VCaP (cell line): ENCODE measurements at regions not wholly inside any gene's neighbourhood (a gene's known extent, or its start where the extent isn't known, plus 50 kb on each side); places are given as distances from the start of the nearest gene placed in this dataset.

Source experiments
- H3K27ac ChIP-seq: fragments of 450-650 bp; 2 replicates; pipeline ENCODE4 v1.5.1; 2017
- TF ChIP-seq, protein P1 (sequence below): fragments of 450-650 bp; conservative IDR thresholded peaks from 2 replicates; pipeline ENCODE4 v1.5.1; 2017; ENCODE audit warnings: mild to moderate bottlenecking, moderate library complexity

DNA sequence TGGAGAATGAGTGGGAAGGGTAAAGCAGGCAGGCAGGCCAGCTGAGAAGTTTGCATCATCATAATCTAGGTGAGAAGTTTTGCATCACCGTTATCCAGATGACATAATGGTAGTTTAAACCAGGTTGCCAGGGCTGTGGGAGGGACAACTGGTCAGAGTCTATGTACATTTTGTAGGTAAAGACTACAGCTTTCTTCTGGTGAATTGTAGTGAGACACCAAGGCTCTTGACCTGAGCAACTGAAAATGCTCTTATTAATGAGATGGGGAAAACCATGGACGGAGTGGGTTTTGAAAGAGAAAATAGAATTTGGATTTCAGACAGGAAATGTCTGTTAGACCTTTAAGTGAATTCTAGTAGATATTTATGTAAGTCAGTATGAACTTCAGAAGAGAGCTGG, 76.0 kb upstream of the VEGFC start:
- H3K27ac ChIP-seq = no peak overlapping the region
- TF ChIP-seq, protein P1, sequence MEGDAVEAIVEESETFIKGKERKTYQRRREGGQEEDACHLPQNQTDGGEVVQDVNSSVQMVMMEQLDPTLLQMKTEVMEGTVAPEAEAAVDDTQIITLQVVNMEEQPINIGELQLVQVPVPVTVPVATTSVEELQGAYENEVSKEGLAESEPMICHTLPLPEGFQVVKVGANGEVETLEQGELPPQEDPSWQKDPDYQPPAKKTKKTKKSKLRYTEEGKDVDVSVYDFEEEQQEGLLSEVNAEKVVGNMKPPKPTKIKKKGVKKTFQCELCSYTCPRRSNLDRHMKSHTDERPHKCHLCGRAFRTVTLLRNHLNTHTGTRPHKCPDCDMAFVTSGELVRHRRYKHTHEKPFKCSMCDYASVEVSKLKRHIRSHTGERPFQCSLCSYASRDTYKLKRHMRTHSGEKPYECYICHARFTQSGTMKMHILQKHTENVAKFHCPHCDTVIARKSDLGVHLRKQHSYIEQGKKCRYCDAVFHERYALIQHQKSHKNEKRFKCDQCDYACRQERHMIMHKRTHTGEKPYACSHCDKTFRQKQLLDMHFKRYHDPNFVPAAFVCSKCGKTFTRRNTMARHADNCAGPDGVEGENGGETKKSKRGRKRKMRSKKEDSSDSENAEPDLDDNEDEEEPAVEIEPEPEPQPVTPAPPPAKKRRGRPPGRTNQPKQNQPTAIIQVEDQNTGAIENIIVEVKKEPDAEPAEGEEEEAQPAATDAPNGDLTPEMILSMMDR = no peak

GRCh38 chr4:176872461-176872860, 79.7 kb upstream of the VEGFC start:
- TF ChIP-seq, protein P1 = no peak
- H3K27ac ChIP-seq = no peak overlapping the region

GRCh38 chr4:176874721-176875445, 82.2 kb upstream of the VEGFC start:
- H3K27ac ChIP-seq = no peak overlapping the region
- TF ChIP-seq, protein P1 = no peak

GRCh38 chr4:176875446-176875930, 82.8 kb upstream of the VEGFC start:
- TF ChIP-seq, protein P1 = no peak
- H3K27ac ChIP-seq = no peak overlapping the region

DNA sequence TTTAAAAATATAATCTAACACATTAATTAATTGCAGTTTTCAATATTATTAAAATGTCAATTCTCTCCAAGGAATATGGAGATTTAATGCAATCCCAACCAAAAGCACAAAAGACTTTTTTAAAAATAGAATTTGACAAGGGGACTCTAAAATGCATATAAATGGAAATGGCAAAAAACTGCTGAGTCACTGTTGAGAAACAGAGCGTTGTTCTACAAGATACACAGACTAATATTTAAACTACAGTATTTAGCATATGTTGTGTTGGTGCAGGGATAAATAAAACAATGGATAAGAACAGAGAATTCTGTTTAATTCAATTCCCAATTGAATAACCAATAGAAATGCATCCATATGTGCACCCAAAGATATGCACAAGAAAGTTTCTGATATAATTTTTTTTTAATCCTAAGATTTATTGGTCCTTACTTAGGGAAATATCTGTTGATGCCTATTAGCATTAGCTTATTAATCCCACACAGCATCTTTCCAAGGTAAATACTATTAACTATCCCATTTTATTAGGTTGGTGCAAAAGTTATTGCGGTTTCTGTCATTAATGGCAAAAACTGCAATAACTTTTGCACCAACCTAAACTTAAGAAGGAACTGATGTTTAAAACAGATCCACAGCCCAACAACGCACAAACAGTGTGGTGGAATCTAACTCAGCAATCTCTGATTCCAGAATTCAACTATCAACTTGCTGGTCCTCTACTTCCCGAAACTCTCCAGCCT, 86.8 kb upstream of the VEGFC start:
- H3K27ac ChIP-seq = no peak overlapping the region

GRCh38 chr4:176882206-176882605, 89.5 kb upstream of the VEGFC start:
- no peak overlapping the region for H3K27ac ChIP-seq
- TF ChIP-seq, protein P1 = no peak

More for the DNA sequence above, 86.8 kb upstream of the VEGFC start:
- TF ChIP-seq, protein P1 = no peak

DNA sequence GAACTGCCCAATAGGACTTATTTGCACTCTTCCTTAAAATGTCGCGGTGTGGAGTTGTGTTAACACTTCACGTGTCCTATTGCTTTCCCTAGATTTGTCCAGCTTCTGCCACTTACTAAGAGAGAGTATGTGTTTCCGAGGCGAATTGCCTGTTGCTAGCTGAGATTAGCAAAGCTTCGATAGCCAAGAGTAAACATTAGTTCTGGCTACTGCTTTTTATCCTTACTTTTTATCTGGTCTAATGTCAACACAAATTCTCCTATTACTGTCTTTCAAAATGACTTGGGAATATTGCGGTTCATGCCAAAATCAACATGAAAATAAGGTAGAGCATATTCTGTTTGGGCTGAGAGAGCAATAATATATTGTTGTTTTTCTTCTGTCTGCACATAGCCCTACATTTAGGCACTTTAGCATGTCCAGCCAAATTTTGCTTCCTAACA, 90.4 kb upstream of the VEGFC start:
- H3K27ac ChIP-seq = no peak overlapping the region
- TF ChIP-seq, protein P1 = no peak
